OCI-LY3 (cell line): ENCODE measurements at regions not wholly inside any gene's neighbourhood (a gene's known extent, or its start where the extent isn't known, plus 50 kb on each side); places are given as distances from the start of the nearest gene placed in this dataset.
"Not testable (repeated sequence)": the region's sequence is repeated elsewhere in the genome, so short reads cannot be mapped to it uniquely, and the experiment has no call there.

Experiments used
- H2AFZ ChIP-seq: fragments of 200-600, 300-600 bp; shearing (Covaris generic); 2 replicates; pipeline ENCODE4 v1.6.0; 2014; ENCODE audit warnings: antibody characterized with exemption, low read depth, low read length
- H3K27ac ChIP-seq: fragments of 200-600, 300-600 bp; sonication (generic); 2 replicates; pipeline ENCODE4 v1.5.1; 2014; ENCODE audit warnings: mild to moderate bottlenecking, low read length, moderate library complexity, mixed read lengths
- H3K27me3 ChIP-seq: fragments of 200-600, 300-600 bp; sonication (generic); 2 replicates; pipeline ENCODE4 v1.6.1; 2014; ENCODE audit warnings: low read depth, low read length, mixed read lengths
- H3K36me3 ChIP-seq: fragments of 200-600, 300-600 bp; sonication (generic); replicated peaks from 2 replicates; pipeline ENCODE3; 2014; ENCODE audit warnings: low read depth, low read length, mixed read lengths
- H3K4me1 ChIP-seq: fragments of 300-600, 200-600 bp; sonication (generic); 2 replicates; pipeline ENCODE4 v1.6.1; 2014; ENCODE audit warnings: low read length, mixed read lengths
- H3K4me2 ChIP-seq: fragments of 200-600, 300-600 bp; sonication (generic); 2 replicates; pipeline ENCODE4 v1.6.1; 2014; ENCODE audit warnings: low read length, mixed read lengths
- H3K4me3 ChIP-seq: fragments of 300-600, 200-600 bp; sonication (generic); 2 replicates; pipeline ENCODE4 v1.5.1; 2014; ENCODE audit warnings: antibody characterized with exemption, mild to moderate bottlenecking, low read length, moderate library complexity
- H3K79me2 ChIP-seq: fragments of 300-600, 200-600 bp; shearing (Covaris generic); 2 replicates; pipeline ENCODE4 v1.6.1; 2014; ENCODE audit warnings: mild to moderate bottlenecking, low read length, mixed read lengths
- H3K9ac ChIP-seq: fragments of 300-600, 200-600 bp; shearing (Covaris generic); 2 replicates; pipeline ENCODE4 v1.6.0; 2014; ENCODE audit warnings: mild to moderate bottlenecking, low read length, moderate library complexity
- H3K9me3 ChIP-seq: fragments of 200-600, 300-600 bp; shearing (Covaris generic); 2 replicates; pipeline ENCODE4 v1.6.1; 2014; ENCODE audit warnings: low read length, mixed read lengths; ENCODE audit not compliant: insufficient read depth
- H4K20me1 ChIP-seq: fragments of 200-600, 300-600 bp; sonication (generic); 2 replicates; pipeline ENCODE4 v1.6.1; 2016; ENCODE audit warnings: low read length, mixed read lengths; ENCODE audit not compliant: insufficient read depth
- EZH2phosphoT487 ChIP-seq: fragments of 200-600 bp; shearing (Covaris generic); IDR thresholded peaks from 2 replicates; pipeline ENCODE4 v1.6.1; 2018; ENCODE audit warnings: antibody characterized with exemption, mixed run types, low read depth
- TF ChIP-seq, protein P1 (sequence below): fragments of 200-600, 300-600 bp; sonication (generic); IDR thresholded peaks from 2 replicates; pipeline ENCODE4 v1.5.1; 2014; ENCODE audit warnings: antibody characterized with exemption, low read length, low read depth

DNA sequence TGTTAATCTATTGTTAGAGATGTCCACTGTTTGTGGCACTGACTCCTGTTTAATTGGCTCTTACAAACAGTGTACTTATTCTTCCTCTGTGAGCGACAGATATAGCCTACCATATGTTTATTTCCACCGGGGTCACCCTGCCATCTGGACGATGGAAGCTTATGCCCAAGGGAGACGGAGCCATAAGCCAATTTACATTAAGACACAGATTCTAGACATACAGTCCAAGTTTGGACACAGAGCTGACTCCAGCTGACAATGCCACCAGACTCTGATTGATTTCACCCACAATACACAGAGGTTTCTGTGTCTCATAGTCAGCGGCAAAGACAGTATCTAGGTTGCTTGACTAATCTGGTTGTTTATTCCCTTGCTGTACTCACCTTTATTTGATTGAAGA lies 198.9 kb downstream of the ENC1 start:
- Histone ChIP-seq H3K4me2 (no peak overlapping the region), H3K9me3 (no peaks in the 10 kb centered on the region), H3K4me1 (no peaks in the 10 kb centered on the region), H3K27me3 (no peaks in the 10 kb centered on the region), H4K20me1 (no peaks in the 10 kb centered on the region), H3K36me3 (no peaks in the 10 kb centered on the region), H3K4me3 (no peak overlapping the region), H3K79me2 (no peaks in the 10 kb centered on the region), H3K27ac (no peak overlapping the region), H2AFZ (no peak overlapping the region), H3K9ac (no peak overlapping the region)
- no peak for TF ChIP-seq EZH2phosphoT487
- TF ChIP-seq, protein P1, sequence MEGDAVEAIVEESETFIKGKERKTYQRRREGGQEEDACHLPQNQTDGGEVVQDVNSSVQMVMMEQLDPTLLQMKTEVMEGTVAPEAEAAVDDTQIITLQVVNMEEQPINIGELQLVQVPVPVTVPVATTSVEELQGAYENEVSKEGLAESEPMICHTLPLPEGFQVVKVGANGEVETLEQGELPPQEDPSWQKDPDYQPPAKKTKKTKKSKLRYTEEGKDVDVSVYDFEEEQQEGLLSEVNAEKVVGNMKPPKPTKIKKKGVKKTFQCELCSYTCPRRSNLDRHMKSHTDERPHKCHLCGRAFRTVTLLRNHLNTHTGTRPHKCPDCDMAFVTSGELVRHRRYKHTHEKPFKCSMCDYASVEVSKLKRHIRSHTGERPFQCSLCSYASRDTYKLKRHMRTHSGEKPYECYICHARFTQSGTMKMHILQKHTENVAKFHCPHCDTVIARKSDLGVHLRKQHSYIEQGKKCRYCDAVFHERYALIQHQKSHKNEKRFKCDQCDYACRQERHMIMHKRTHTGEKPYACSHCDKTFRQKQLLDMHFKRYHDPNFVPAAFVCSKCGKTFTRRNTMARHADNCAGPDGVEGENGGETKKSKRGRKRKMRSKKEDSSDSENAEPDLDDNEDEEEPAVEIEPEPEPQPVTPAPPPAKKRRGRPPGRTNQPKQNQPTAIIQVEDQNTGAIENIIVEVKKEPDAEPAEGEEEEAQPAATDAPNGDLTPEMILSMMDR: no peak

DNA sequence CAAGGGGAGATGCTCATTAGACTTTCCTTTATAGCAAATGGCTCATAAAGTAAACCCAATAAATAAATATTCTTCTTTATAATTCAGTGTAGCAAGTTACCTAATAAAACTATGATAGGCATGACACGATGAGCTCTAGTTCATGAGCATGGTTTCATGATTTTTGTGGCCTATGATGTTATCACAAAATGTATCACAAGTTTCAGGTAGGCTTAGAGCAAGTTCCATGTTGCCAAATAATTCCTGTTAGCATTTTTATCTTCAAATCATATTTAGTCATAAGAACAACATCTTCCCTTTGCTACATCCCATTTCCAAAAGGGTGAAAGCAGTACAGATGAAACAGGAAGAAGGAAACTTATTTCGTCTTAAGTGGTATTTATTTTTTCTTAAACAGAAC lies 200.2 kb downstream of the ENC1 start:
- H2AFZ ChIP-seq: no peak overlapping the region
- H3K4me1 ChIP-seq: no peaks in the 10 kb centered on the region
- H3K4me2 ChIP-seq: no peak overlapping the region
- TF ChIP-seq EZH2phosphoT487: no peak
- TF ChIP-seq, protein P1: no peak
- H4K20me1 ChIP-seq: no peaks in the 10 kb centered on the region
- no peak overlapping the region for H3K4me3 ChIP-seq
- no peaks in the 10 kb centered on the region for H3K36me3 ChIP-seq
- H3K79me2 ChIP-seq: no peaks in the 10 kb centered on the region
- H3K27me3 ChIP-seq: no peaks in the 10 kb centered on the region
- no peak overlapping the region for H3K9ac ChIP-seq
- no peak overlapping the region for H3K27ac ChIP-seq
- no peaks in the 10 kb centered on the region for H3K9me3 ChIP-seq

DNA sequence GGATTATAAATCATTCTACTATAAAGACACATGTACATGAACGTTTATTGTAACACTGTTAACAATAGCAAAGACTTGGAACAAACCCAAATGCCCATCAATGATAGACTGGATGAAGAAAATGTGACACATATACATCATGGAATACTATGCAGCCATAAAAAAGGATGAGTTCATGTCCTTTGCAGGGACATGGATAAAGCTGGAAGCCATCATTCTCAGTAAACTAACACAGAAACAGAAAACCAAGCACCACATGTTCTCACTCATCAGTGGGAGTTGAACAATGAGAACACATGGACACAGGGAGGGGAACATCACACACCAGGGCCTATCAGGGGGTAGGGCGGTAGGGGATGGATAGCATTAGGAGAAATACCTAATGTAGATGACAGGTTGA lies 202.7 kb downstream of the ENC1 start:
- H3K79me2 ChIP-seq, H3K9me3 ChIP-seq, H3K4me3 ChIP-seq, H2AFZ ChIP-seq, H3K27me3 ChIP-seq, H3K36me3 ChIP-seq, H3K4me2 ChIP-seq, H3K9ac ChIP-seq, H3K4me1 ChIP-seq, H4K20me1 ChIP-seq, H3K27ac ChIP-seq: not testable (repeated sequence)

DNA sequence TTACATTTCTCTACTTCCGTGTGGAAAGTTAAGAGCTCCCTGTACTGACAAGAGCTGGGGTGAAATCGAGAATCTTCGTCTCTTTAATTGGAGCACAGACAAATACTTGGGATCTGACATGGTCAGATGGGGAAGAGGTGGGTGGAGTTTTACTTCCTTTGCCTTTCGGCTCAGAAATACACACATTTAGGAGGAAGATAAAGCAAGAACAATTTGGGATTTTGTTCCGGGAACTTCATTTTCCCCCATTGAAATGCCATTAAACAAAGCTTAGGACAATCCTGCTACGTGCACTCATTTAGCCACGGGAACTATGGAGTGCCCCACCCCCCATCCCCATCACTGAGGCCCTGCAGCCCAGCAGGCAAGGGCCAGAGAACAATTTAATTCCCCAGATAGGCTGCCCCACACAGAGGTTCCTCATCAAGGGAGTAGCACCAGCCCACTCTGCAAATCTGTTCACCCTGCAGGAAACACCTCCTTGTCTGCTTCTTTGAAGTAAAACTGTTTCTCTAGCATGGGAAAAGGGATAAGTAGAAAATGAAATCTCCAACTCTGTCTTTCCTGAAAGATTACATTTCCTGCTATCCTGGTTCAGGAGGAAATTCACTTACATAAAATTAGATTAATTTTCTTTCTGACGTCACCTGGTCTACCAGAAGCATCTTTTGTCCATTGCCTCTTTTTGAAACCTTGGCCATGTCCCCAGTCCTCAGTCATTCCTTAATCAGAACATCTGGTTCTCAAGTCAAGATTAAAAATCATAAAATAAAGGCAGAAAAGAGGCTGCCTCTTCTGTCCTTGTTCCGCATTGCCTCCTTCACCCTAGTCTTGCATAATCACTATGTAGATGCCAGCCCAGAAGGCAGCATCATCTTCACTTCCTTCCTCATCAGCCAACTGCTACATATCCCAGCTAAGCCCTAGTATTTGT lies 206.4 kb downstream of the ENC1 start:
- H3K4me3 ChIP-seq: no peak overlapping the region
- no peaks in the 10 kb centered on the region for H3K27me3 ChIP-seq
- no peaks in the 10 kb centered on the region for H3K36me3 ChIP-seq
- TF ChIP-seq, protein P1: no peak
- no peak for TF ChIP-seq EZH2phosphoT487
- no peaks in the 10 kb centered on the region for H4K20me1 ChIP-seq
- no peaks in the 10 kb centered on the region for H3K79me2 ChIP-seq
- no peak overlapping the region for H3K27ac ChIP-seq
- H3K9ac ChIP-seq: no peak overlapping the region
- no peaks in the 10 kb centered on the region for H3K4me1 ChIP-seq
- H3K4me2 ChIP-seq: no peak overlapping the region
- no peak overlapping the region for H2AFZ ChIP-seq
- H3K9me3 ChIP-seq: no peaks in the 10 kb centered on the region
